Astrocyte (in vitro differentiated cells and primary cell): ENCODE measurements at regions not wholly inside any gene's neighbourhood (a gene's known extent, or its start where the extent isn't known, plus 50 kb on each side); places are given as distances from the start of the nearest gene placed in this dataset.

Experiments used
- DNase-seq: peaks from one replicate; pipeline ENCODE4 v3.0.0-alpha.2; 2010; ENCODE audit warnings: low read depth
- FAIRE-seq: peaks from 2 replicates; lab custom pipeline; 2011; peaks lifted over from hg19 to GRCh38; lab: Jason Lieb, UNC
- H2AFZ ChIP-seq: 2 replicates; pipeline ENCODE4 v1.6.0; 2012; ENCODE audit warnings: low read depth, low read length, inconsistent platforms
- H3K27ac ChIP-seq: 2 replicates; pipeline ENCODE4 v1.5.1; 2011; ENCODE audit warnings: low read depth, low read length, inconsistent platforms
- H3K27me3 ChIP-seq: 2 replicates; pipeline ENCODE4 v1.6.0; 2011; ENCODE audit warnings: low read length, inconsistent platforms; ENCODE audit not compliant: insufficient read depth
- H3K36me3 ChIP-seq: 2 replicates; pipeline ENCODE4 v1.5.1; 2011; ENCODE audit warnings: low read length, inconsistent platforms; ENCODE audit not compliant: insufficient read depth
- H3K4me1 ChIP-seq: 2 replicates; pipeline ENCODE4 v1.5.1; 2011; ENCODE audit warnings: low read length, inconsistent platforms; ENCODE audit not compliant: insufficient read depth
- H3K4me2 ChIP-seq: 2 replicates; pipeline ENCODE4 v1.6.0; 2012; ENCODE audit warnings: low read length, inconsistent platforms
- H3K4me3 ChIP-seq: 2 replicates; pipeline ENCODE4 v1.5.1; 2011; ENCODE audit warnings: low read depth, mild to moderate bottlenecking, low read length, inconsistent platforms; ENCODE audit not compliant: insufficient read depth
- H3K79me2 ChIP-seq: 2 replicates; pipeline ENCODE4 v1.6.0; 2012; ENCODE audit warnings: mild to moderate bottlenecking, low read length, inconsistent platforms; ENCODE audit not compliant: insufficient read depth
- H3K9ac ChIP-seq: 2 replicates; pipeline ENCODE4 v1.6.0; 2012; ENCODE audit warnings: mild to moderate bottlenecking, low read length, inconsistent platforms
- H3K9me3 ChIP-seq: 2 replicates; pipeline ENCODE4 v1.5.1; 2012; ENCODE audit warnings: low read depth, mild to moderate bottlenecking, low read length, inconsistent platforms; ENCODE audit not compliant: insufficient read depth
- H4K20me1 ChIP-seq: 2 replicates; pipeline ENCODE4 v1.6.0; 2012; ENCODE audit warnings: low read length, inconsistent platforms; ENCODE audit not compliant: insufficient read depth
- H3K27ac Mint-ChIP-seq: one replicate; pipeline ENCODE4 v1.8.0; 2021; ENCODE audit warnings: mild to moderate bottlenecking, mixed read lengths; ENCODE audit not compliant: unreplicated experiment
- H3K27me3 Mint-ChIP-seq: one replicate; pipeline ENCODE4 v1.8.0; 2021; ENCODE audit warnings: low read depth, mixed read lengths; ENCODE audit not compliant: unreplicated experiment
- H3K36me3 Mint-ChIP-seq: one replicate; pipeline ENCODE4 v1.8.0; 2021; ENCODE audit warnings: low read depth, mixed read lengths; ENCODE audit not compliant: unreplicated experiment
- H3K4me1 Mint-ChIP-seq: one replicate; pipeline ENCODE4 v1.8.0; 2021; ENCODE audit warnings: low read depth, mixed read lengths; ENCODE audit not compliant: unreplicated experiment
- H3K4me3 Mint-ChIP-seq: one replicate; pipeline ENCODE4 v1.8.0; 2021; ENCODE audit warnings: mild to moderate bottlenecking, moderate library complexity, mixed read lengths; ENCODE audit not compliant: unreplicated experiment
- H3K9me3 Mint-ChIP-seq: one replicate; pipeline ENCODE4 v1.8.0; 2021; ENCODE audit warnings: mild to moderate bottlenecking, mixed read lengths; ENCODE audit not compliant: unreplicated experiment
- CTCF ChIP-seq: IDR thresholded peaks from 2 replicates; pipeline ENCODE4 v1.5.1; 2011; ENCODE audit warnings: low read depth, mild to moderate bottlenecking, inconsistent platforms, low read length, moderate library complexity; ENCODE audit not compliant: insufficient read depth
- EZH2 ChIP-seq: IDR thresholded peaks from 2 replicates; pipeline ENCODE4 v1.6.1; 2012; ENCODE audit warnings: mild to moderate bottlenecking, low read length, inconsistent platforms; ENCODE audit not compliant: insufficient read depth

- H3K9me3 Mint-ChIP-seq: peaks cover 4% of the 10 kb centered on the region
- Histone ChIP-seq H3K4me3 (no peak overlapping the region), H3K79me2 (no peaks in the 10 kb centered on the region), H3K36me3 (no peaks in the 10 kb centered on the region), H3K4me1 (peaks cover 3% of the 10 kb centered on the region), H3K27me3 (no peaks in the 10 kb centered on the region), H3K9me3 (no peaks in the 10 kb centered on the region), H4K20me1 (no peaks in the 10 kb centered on the region), H3K9ac (no peak overlapping the region), H3K4me2 (no peak overlapping the region), H3K27ac (no peak overlapping the region), H2AFZ (no peak overlapping the region)
- H3K4me3 Mint-ChIP-seq: no peak overlapping the region
- no peak for TF ChIP-seq EZH2
- TF ChIP-seq CTCF: no peak
- FAIRE-seq: no peak
- DNase-seq: no peak
- H3K4me1 Mint-ChIP-seq: no peaks in the 10 kb centered on the region
- no peaks in the 10 kb centered on the region for H3K36me3 Mint-ChIP-seq
- H3K27ac Mint-ChIP-seq: no peak overlapping the region
- H3K27me3 Mint-ChIP-seq: no peaks in the 10 kb centered on the region
Observed at GRCh38 chr10:107540981-107541380, 376.5 kb upstream of the SORCS1 start.

GRCh38 chr10:107529350-107529749, 364.8 kb upstream of the SORCS1 start:
- Histone ChIP-seq H3K4me3 (no peak overlapping the region), H3K27ac (no peak overlapping the region), H4K20me1 (no peaks in the 10 kb centered on the region), H3K4me2 (no peak overlapping the region), H2AFZ (no peak overlapping the region), H3K9ac (no peak overlapping the region), H3K36me3 (no peaks in the 10 kb centered on the region), H3K27me3 (no peaks in the 10 kb centered on the region), H3K79me2 (no peaks in the 10 kb centered on the region), H3K4me1 (no peaks in the 10 kb centered on the region), H3K9me3 (no peaks in the 10 kb centered on the region)
- Mint-ChIP-seq H3K27ac (no peak overlapping the region), H3K27me3 (no peaks in the 10 kb centered on the region), H3K4me3 (no peak overlapping the region), H3K9me3 (no peaks in the 10 kb centered on the region), H3K4me1 (no peaks in the 10 kb centered on the region), H3K36me3 (no peaks in the 10 kb centered on the region)
- FAIRE-seq (no peak), DNase-seq (no peak)
- TF ChIP-seq EZH2: no peak
- no peak for TF ChIP-seq CTCF

- no peak overlapping the region for H3K27ac Mint-ChIP-seq
- H3K4me1 Mint-ChIP-seq: no peaks in the 10 kb centered on the region
- no peaks in the 10 kb centered on the region for H3K27me3 ChIP-seq
- no peak for FAIRE-seq
- no peak overlapping the region for H2AFZ ChIP-seq
- TF ChIP-seq CTCF: no peak
- no peak for TF ChIP-seq EZH2
- no peaks in the 10 kb centered on the region for H3K36me3 ChIP-seq
- H3K27me3 Mint-ChIP-seq: no peaks in the 10 kb centered on the region
- no peak for DNase-seq
- H3K9me3 Mint-ChIP-seq: no peaks in the 10 kb centered on the region
- no peaks in the 10 kb centered on the region for H3K9me3 ChIP-seq
- H3K4me1 ChIP-seq: no peaks in the 10 kb centered on the region
- no peaks in the 10 kb centered on the region for H3K36me3 Mint-ChIP-seq
- H3K4me3 Mint-ChIP-seq: no peak overlapping the region
- H3K27ac ChIP-seq: no peak overlapping the region
- no peak overlapping the region for H3K4me3 ChIP-seq
- H4K20me1 ChIP-seq: no peaks in the 10 kb centered on the region
- H3K4me2 ChIP-seq: no peak overlapping the region
- no peak overlapping the region for H3K9ac ChIP-seq
- H3K79me2 ChIP-seq: no peaks in the 10 kb centered on the region
Observed at GRCh38 chr10:107520348-107520747, 355.8 kb upstream of the SORCS1 start.
